ENCODE measurements at regions not wholly inside any gene's neighbourhood (a gene's known extent, or its start where the extent isn't known, plus 50 kb on each side); places are given as distances from the start of the nearest gene placed in this dataset.

DNA sequence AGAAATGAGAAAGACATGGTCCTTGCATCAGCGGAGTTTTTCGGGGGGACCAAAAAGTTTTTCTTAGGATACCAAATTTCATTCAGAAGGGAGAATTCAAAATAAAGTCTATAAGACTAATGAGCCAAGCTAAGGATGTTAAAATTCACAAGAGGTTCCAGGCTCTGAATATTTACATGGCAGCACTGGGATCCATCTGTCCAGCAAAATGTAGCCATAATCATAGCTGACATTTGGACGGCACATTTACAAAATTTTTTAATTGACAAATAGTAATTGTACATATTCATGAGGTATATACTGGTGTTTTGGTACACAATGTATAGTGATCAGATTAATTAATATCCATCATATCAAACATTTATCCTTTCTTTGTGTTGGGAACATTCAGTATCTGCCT is 107.9 kb downstream of the ZNF648 start:
- TF ChIP-seq, protein P1, sequence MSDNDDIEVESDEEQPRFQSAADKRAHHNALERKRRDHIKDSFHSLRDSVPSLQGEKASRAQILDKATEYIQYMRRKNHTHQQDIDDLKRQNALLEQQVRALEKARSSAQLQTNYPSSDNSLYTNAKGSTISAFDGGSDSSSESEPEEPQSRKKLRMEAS (IDR thresholded peaks at IDR 0.05) = no peak
- TF ChIP-seq, protein P2, sequence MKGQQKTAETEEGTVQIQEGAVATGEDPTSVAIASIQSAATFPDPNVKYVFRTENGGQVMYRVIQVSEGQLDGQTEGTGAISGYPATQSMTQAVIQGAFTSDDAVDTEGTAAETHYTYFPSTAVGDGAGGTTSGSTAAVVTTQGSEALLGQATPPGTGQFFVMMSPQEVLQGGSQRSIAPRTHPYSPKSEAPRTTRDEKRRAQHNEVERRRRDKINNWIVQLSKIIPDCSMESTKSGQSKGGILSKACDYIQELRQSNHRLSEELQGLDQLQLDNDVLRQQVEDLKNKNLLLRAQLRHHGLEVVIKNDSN (IDR thresholded peaks at IDR 0.05) = no peak
- TF ChIP-seq, protein P3, sequence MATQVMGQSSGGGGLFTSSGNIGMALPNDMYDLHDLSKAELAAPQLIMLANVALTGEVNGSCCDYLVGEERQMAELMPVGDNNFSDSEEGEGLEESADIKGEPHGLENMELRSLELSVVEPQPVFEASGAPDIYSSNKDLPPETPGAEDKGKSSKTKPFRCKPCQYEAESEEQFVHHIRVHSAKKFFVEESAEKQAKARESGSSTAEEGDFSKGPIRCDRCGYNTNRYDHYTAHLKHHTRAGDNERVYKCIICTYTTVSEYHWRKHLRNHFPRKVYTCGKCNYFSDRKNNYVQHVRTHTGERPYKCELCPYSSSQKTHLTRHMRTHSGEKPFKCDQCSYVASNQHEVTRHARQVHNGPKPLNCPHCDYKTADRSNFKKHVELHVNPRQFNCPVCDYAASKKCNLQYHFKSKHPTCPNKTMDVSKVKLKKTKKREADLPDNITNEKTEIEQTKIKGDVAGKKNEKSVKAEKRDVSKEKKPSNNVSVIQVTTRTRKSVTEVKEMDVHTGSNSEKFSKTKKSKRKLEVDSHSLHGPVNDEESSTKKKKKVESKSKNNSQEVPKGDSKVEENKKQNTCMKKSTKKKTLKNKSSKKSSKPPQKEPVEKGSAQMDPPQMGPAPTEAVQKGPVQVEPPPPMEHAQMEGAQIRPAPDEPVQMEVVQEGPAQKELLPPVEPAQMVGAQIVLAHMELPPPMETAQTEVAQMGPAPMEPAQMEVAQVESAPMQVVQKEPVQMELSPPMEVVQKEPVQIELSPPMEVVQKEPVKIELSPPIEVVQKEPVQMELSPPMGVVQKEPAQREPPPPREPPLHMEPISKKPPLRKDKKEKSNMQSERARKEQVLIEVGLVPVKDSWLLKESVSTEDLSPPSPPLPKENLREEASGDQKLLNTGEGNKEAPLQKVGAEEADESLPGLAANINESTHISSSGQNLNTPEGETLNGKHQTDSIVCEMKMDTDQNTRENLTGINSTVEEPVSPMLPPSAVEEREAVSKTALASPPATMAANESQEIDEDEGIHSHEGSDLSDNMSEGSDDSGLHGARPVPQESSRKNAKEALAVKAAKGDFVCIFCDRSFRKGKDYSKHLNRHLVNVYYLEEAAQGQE (IDR thresholded peaks at IDR 0.05; ENCODE audit: low read depth) = no peak
- no peak for TF ChIP-seq FOXM1 (IDR thresholded peaks at IDR 0.05; ENCODE audit: borderline replicate concordance, low read depth)
- TF ChIP-seq TAF1 (IDR thresholded peaks at IDR 0.05; ENCODE audit: low read depth) = no peak
- no peak for TF ChIP-seq CEBPB (IDR thresholded peaks at IDR 0.05)
- TF ChIP-seq RAD21 (IDR thresholded peaks at IDR 0.05; ENCODE audit: low read depth) = no peak
- TF ChIP-seq TCF12 (IDR thresholded peaks at IDR 0.05; ENCODE audit: low read depth) = no peak
- TF ChIP-seq CREB1 (IDR thresholded peaks at IDR 0.05; ENCODE audit: low read depth) = no peak
- no peak for TF ChIP-seq TEAD4 (IDR thresholded peaks at IDR 0.05)
- no peak for TF ChIP-seq EP300 (IDR thresholded peaks at IDR 0.05; ENCODE audit: borderline replicate concordance)

DNA sequence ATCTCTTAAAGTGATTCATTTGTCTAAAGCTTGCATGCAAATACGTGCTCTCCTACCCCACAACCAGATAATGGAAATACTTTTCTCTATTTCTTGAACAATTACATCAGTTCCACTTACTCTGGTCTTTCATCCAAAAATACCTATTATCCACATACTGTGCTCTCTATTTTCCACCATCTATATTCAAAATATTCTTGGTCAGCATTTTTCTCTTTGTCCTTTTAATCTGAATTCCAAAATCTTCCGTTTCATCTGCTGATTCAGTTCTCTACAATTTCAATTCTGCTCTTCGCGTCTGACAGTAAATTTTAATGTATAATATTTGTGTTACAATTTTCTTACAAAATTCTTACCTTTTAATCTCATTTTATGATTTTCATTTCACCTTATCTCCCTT is 110.3 kb downstream of the ZNF648 start:
- TF ChIP-seq FOXM1 (IDR thresholded peaks at IDR 0.05; ENCODE audit: borderline replicate concordance, low read depth) (no peak), NFIC (IDR thresholded peaks at IDR 0.05) (no peak), TEAD4 (IDR thresholded peaks at IDR 0.05) (no peak), ZBTB7A (IDR thresholded peaks at IDR 0.05; ENCODE audit: low read depth) (no peak), RAD21 (IDR thresholded peaks at IDR 0.05; ENCODE audit: low read depth) (no peak), CREB1 (IDR thresholded peaks at IDR 0.05; ENCODE audit: low read depth) (no peak), TAF1 (IDR thresholded peaks at IDR 0.05; ENCODE audit: low read depth) (no peak), TCF12 (IDR thresholded peaks at IDR 0.05; ENCODE audit: low read depth) (no peak)
- TF ChIP-seq, protein P1 (IDR thresholded peaks at IDR 0.05) = no peak
- TF ChIP-seq, protein P3 (IDR thresholded peaks at IDR 0.05; ENCODE audit: low read depth) = no peak
- TF ChIP-seq, protein P2 (IDR thresholded peaks at IDR 0.05) = no peak

DNA sequence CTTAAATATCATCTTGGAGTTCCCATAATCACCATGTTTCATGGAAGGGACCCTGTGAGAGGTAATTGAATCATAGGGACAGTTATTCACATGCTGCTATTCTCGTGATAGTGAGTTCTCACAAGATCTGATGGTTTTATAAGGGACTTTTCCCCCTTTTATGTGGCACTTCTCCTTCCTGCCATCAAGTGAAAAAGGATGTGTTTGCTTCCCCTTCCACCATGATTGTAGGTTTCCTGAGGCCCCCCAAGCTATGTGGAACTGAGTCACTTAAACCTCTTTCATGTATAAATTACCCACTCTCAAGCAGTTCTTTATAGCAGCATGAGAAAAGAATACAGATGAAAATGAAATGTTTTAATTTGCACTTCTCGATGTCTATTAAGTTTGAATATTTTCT is 112.0 kb downstream of the ZNF648 start:
- TF ChIP-seq YY1 (IDR thresholded peaks at IDR 0.05; ENCODE audit: low read depth) (no peak), NFIC (IDR thresholded peaks at IDR 0.05) (no peak), CREB1 (IDR thresholded peaks at IDR 0.05; ENCODE audit: low read depth) (no peak), TAF1 (IDR thresholded peaks at IDR 0.05; ENCODE audit: low read depth) (no peak), FOXM1 (IDR thresholded peaks at IDR 0.05; ENCODE audit: borderline replicate concordance, low read depth) (no peak), TCF12 (IDR thresholded peaks at IDR 0.05; ENCODE audit: low read depth) (no peak), RAD21 (IDR thresholded peaks at IDR 0.05; ENCODE audit: low read depth) (no peak), CEBPB (IDR thresholded peaks at IDR 0.05) (no peak), ZBTB7A (IDR thresholded peaks at IDR 0.05; ENCODE audit: low read depth) (no peak), EGR1 (IDR thresholded peaks at IDR 0.05) (no peak), TEAD4 (IDR thresholded peaks at IDR 0.05) (no peak), EP300 (IDR thresholded peaks at IDR 0.05; ENCODE audit: borderline replicate concordance) (no peak)
- TF ChIP-seq, protein P3 (IDR thresholded peaks at IDR 0.05; ENCODE audit: low read depth) = no peak
- TF ChIP-seq, protein P2 (IDR thresholded peaks at IDR 0.05) = no peak
- TF ChIP-seq, protein P1 (IDR thresholded peaks at IDR 0.05) = no peak

DNA sequence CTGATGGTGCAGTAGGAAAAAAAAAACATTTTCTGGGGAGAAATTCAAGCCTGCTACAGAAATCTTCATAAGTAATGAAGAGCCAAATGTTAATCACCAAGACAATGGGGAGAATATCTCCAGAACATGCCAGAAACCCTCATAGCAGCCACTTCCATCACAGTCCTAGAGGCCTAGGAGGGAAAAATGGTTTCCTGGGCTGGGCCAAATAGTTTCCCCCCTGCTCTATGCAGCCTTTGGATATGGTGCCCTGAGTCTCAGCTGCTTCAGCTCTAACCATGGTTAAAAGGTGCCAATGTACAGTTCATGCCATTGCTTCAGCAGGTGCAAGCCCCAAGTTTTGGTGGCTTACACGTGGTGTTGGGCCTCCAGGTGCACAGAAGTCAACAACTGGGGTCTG is 113.1 kb downstream of the ZNF648 start:
- TF ChIP-seq TEAD4 (IDR thresholded peaks at IDR 0.05) = no peak
- TF ChIP-seq ZBTB7A (IDR thresholded peaks at IDR 0.05; ENCODE audit: low read depth) = no peak
- TF ChIP-seq RAD21 (IDR thresholded peaks at IDR 0.05; ENCODE audit: low read depth) = no peak
- TF ChIP-seq YY1 (IDR thresholded peaks at IDR 0.05; ENCODE audit: low read depth) = no peak
- TF ChIP-seq, protein P3 (IDR thresholded peaks at IDR 0.05; ENCODE audit: low read depth) = no peak
- no peak for TF ChIP-seq TCF12 (IDR thresholded peaks at IDR 0.05; ENCODE audit: low read depth)
- TF ChIP-seq, protein P2 (IDR thresholded peaks at IDR 0.05) = no peak
- TF ChIP-seq, protein P1 (IDR thresholded peaks at IDR 0.05) = no peak
- TF ChIP-seq EGR1 (IDR thresholded peaks at IDR 0.05) = no peak
- no peak for TF ChIP-seq EP300 (IDR thresholded peaks at IDR 0.05; ENCODE audit: borderline replicate concordance)

All from Ishikawa (cell line).